Mammary epithelial cell (primary cell): ENCODE measurements at regions not wholly inside any gene's neighbourhood (a gene's known extent, or its start where the extent isn't known, plus 50 kb on each side); places are given as distances from the start of the nearest gene placed in this dataset.

Experiments
- CTCF ChIP-seq, 2 donors: IDR thresholded peaks in 1 of 2; conservative IDR thresholded peaks in 1 of 2; 2 replicates each; pipeline ENCODE4 v1.5.1; 2011 to 2012; ENCODE audit warnings: inconsistent platforms in 2 of 2, low read length in 2 of 2, mild to moderate bottlenecking in 2 of 2, control low read depth in 1 of 2, low read depth in 1 of 2; ENCODE audit not compliant: insufficient read depth in 1 of 2; ENCODE audit errors: extremely low read depth in 1 of 2
- EZH2 ChIP-seq: IDR thresholded peaks from 2 replicates; pipeline ENCODE4 v1.6.1; 2012; ENCODE audit warnings: low read length, inconsistent platforms, borderline replicate concordance

DNA sequence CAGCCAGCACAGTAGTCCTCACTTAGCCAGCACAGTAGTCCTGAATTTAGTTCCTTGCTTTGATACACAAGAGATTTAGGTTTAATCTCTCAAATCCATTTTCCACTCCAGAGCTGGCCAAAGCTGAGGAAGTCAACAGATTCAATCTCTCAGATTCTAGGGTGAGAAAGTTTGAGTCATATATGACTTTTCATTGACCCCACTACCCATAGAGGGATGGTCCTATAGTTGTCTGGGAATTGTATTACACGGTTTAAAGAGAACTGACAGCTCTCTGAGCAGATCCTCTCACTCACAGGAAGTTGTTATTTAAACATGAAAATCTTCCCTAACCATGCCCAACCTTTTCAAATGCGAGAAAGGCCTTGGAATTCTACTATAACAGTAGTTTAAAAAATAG is 641.8 kb upstream of the SEMA3D start:
- no peak for TF ChIP-seq CTCF (conservative IDR thresholded peaks at IDR 0.05 in 1 of 2, IDR thresholded peaks at IDR 0.05 in 1 of 2; ENCODE audit: extremely low read depth in 1 of 2, insufficient read depth in 1 of 2, low read depth in 1 of 2, low read length in 2 of 2)
- no peak for TF ChIP-seq EZH2
